Esophagus muscularis mucosa (tissue), 3 donors: ENCODE measurements at regions not wholly inside any gene's neighbourhood (a gene's known extent, or its start where the extent isn't known, plus 50 kb on each side); places are given as distances from the start of the nearest gene placed in this dataset.

ENCODE experiments used
- POLR2AphosphoS5 ChIP-seq, 2 donors: sonication (generic); formaldehyde crosslinking; IDR thresholded peaks; one replicate each; pipeline ENCODE4 v1.6.1; 2017; ENCODE audit warnings: antibody characterized with exemption in 2 of 2
- TF ChIP-seq, protein P1 (sequence below), 3 experiments: fragments of 200-600 bp in 2 of 3; fragments of 450-650 bp in 1 of 3; sonication (generic) in 2 of 3; IDR thresholded peaks; one replicate each; pipeline ENCODE4 v1.5.1; 2017 to 2019; ENCODE audit warnings: antibody characterized with exemption in 3 of 3, mild to moderate bottlenecking in 2 of 3, moderate library complexity in 1 of 3

- no peak for TF ChIP-seq POLR2AphosphoS5 (IDR thresholded peaks at IDR 0.05)
- TF ChIP-seq, protein P1, sequence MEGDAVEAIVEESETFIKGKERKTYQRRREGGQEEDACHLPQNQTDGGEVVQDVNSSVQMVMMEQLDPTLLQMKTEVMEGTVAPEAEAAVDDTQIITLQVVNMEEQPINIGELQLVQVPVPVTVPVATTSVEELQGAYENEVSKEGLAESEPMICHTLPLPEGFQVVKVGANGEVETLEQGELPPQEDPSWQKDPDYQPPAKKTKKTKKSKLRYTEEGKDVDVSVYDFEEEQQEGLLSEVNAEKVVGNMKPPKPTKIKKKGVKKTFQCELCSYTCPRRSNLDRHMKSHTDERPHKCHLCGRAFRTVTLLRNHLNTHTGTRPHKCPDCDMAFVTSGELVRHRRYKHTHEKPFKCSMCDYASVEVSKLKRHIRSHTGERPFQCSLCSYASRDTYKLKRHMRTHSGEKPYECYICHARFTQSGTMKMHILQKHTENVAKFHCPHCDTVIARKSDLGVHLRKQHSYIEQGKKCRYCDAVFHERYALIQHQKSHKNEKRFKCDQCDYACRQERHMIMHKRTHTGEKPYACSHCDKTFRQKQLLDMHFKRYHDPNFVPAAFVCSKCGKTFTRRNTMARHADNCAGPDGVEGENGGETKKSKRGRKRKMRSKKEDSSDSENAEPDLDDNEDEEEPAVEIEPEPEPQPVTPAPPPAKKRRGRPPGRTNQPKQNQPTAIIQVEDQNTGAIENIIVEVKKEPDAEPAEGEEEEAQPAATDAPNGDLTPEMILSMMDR (IDR thresholded peaks at IDR 0.05): no peak
These were observed 707.6 kb upstream of the MDGA2 start for GRCh38 chr14:48382961-48383360.
